Nephron (organoid): ENCODE measurements at regions not wholly inside any gene's neighbourhood (a gene's known extent, or its start where the extent isn't known, plus 50 kb on each side); places are given as distances from the start of the nearest gene placed in this dataset.

Experiments used
- H3K27ac Mint-ChIP-seq, 3 experiments: 2 replicates each; pipeline ENCODE4 v1.8.0; 2020; ENCODE audit warnings: mixed read lengths in 3 of 3, mild to moderate bottlenecking in 2 of 3, moderate library complexity in 1 of 3
- H3K27me3 Mint-ChIP-seq: 2 replicates; pipeline ENCODE4 v1.8.0; 2021; ENCODE audit warnings: low read depth, mild to moderate bottlenecking, moderate library complexity, mixed read lengths
- H3K36me3 Mint-ChIP-seq: 2 replicates; pipeline ENCODE4 v1.8.0; 2020; ENCODE audit warnings: low read depth, mixed read lengths
- H3K4me1 Mint-ChIP-seq: 2 replicates; pipeline ENCODE4 v1.8.0; 2020; ENCODE audit warnings: mixed read lengths
- H3K4me3 Mint-ChIP-seq, 3 experiments: 2 replicates each; pipeline ENCODE4 v1.8.0; 2020; ENCODE audit warnings: mild to moderate bottlenecking in 3 of 3, mixed read lengths in 3 of 3, moderate library complexity in 2 of 3
- H3K9me3 Mint-ChIP-seq: 2 replicates; pipeline ENCODE4 v1.8.0; 2020; ENCODE audit warnings: mixed read lengths
- CTCF ChIP-seq, 3 experiments: fragments of 200-600 bp; sonication (generic); IDR thresholded peaks; one replicate each; pipeline ENCODE4 v1.5.0; 2021; ENCODE audit warnings: antibody characterized with exemption in 3 of 3; ENCODE audit not compliant: unreplicated experiment in 3 of 3

GRCh38 chr2:236665572-236666118 is 96.0 kb downstream of the ACKR3 start:
- peaks cover 14% of the 10 kb centered on the region for H3K27me3 Mint-ChIP-seq
- peaks cover 36% of the 10 kb centered on the region for H3K4me1 Mint-ChIP-seq
- no peak overlapping the region for H3K27ac Mint-ChIP-seq
- no peak overlapping the region for H3K4me3 Mint-ChIP-seq
- H3K36me3 Mint-ChIP-seq = peaks cover 5% of the 10 kb centered on the region
- TF ChIP-seq CTCF (IDR thresholded peaks at IDR 0.05; ENCODE audit: unreplicated experiment in 3 of 3) = no peak
- peaks cover 7% of the 10 kb centered on the region for H3K9me3 Mint-ChIP-seq

DNA sequence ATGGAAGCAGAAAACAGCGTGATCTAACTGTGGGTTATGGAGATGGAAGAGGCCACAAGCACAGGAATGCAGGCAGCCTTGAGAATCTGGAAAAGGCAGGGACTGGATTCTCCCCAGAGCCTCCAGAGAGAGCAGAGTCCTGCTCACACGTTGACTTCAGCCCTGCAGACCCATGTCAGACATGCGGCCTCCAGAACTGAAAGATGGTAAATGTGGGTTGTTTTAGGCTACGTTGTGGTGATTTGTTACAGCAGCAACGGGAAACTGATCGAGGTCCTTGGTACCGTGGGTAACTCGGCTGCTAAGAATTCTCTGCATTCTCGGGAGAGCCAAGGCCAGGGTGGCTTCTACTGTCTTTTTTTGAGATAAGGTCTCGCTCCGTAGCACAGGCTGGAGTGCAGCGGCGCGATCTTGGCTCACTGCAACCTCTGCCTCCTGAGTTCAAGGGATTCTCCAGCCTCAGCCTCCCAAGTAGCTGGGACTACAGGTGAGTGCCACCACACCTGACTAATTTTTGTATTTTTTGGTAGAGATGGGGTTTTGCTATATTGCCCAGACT is 97.1 kb downstream of the ACKR3 start:
- H3K27ac Mint-ChIP-seq = no peak overlapping the region

GRCh38 chr2:236667526-236667925 is 97.9 kb downstream of the ACKR3 start:
- Mint-ChIP-seq H3K27me3 (peaks cover 17% of the 10 kb centered on the region), H3K27ac (no peak overlapping the region), H3K9me3 (peaks cover 10% of the 10 kb centered on the region), H3K36me3 (peaks cover 5% of the 10 kb centered on the region), H3K4me3 (no peak overlapping the region), H3K4me1 (peaks cover 27% of the 10 kb centered on the region)
- TF ChIP-seq CTCF (IDR thresholded peaks at IDR 0.05; ENCODE audit: unreplicated experiment in 3 of 3) = no peak

More for the DNA sequence above, 97.1 kb downstream of the ACKR3 start:
- H3K4me3 Mint-ChIP-seq = no peak overlapping the region
- peaks cover 5% of the 10 kb centered on the region for H3K36me3 Mint-ChIP-seq
- peaks cover 31% of the 10 kb centered on the region for H3K4me1 Mint-ChIP-seq
- H3K9me3 Mint-ChIP-seq = peaks cover 10% of the 10 kb centered on the region
- H3K27me3 Mint-ChIP-seq = peaks cover 14% of the 10 kb centered on the region
- no peak for TF ChIP-seq CTCF (IDR thresholded peaks at IDR 0.05; ENCODE audit: unreplicated experiment in 3 of 3)

DNA sequence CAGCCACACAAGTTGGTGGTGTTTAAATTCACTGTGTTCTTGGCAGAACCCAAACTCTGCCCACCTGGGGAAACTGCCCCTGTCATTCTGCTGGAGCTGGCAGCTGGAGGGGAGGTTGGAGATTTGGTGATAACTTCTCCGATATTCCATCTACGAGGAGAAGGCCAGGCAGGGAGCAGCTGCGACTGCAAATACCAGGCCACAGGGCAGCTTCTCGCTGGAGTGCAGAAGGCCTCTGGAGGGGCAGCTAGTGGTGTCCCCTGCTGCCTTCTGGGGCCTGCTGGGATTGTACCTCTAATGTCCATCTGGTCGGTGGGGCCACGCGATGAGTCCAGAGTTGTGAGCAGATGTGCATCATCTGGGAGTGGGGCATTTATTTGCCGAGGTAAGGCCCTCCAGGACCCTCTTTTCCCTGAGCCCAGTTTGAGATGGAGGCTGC is 98.9 kb downstream of the ACKR3 start:
- TF ChIP-seq CTCF (IDR thresholded peaks at IDR 0.05; ENCODE audit: unreplicated experiment in 3 of 3) = no peak
- H3K4me1 Mint-ChIP-seq = peaks cover 17% of the 10 kb centered on the region
- H3K9me3 Mint-ChIP-seq = peaks cover 14% of the 10 kb centered on the region
- H3K36me3 Mint-ChIP-seq = peaks cover 10% of the 10 kb centered on the region
- peaks cover 16% of the 10 kb centered on the region for H3K27me3 Mint-ChIP-seq
- no peak overlapping the region for H3K27ac Mint-ChIP-seq
- H3K4me3 Mint-ChIP-seq = no peak overlapping the region

DNA sequence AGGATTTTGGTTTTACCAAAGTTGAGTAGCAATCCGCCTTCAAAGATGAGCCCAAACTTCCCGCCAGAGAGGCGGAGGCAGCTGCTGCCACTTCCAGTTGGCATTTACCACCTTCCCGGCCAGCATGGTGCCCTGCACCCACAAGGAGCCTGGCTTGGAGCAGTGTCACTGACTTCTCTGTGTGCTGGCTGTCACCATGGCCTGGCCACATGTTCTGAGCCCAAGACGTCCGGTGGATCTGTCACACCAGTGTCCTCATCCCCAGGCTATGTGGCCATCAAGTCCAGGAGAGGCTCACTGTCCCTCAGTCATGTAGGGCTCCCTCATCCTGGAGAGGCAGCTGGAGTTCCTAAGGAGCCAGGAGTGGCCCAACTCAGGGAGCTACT is 100.6 kb downstream of the ACKR3 start:
- Mint-ChIP-seq H3K27me3 (peaks cover 16% of the 10 kb centered on the region), H3K4me3 (no peak overlapping the region), H3K36me3 (peaks cover 10% of the 10 kb centered on the region)

More for the DNA sequence above, 100.6 kb downstream of the ACKR3 start:
- no peak for TF ChIP-seq CTCF (IDR thresholded peaks at IDR 0.05; ENCODE audit: unreplicated experiment in 3 of 3)
- Mint-ChIP-seq H3K4me1 (peaks cover 10% of the 10 kb centered on the region), H3K27ac (no peak overlapping the region), H3K9me3 (peaks cover 14% of the 10 kb centered on the region)
